NK-92 treated with Interleukin-12 subunit alpha and Interleukin-12 subunit beta, amount 100 ng/mL, for 24 hours (cell line): ENCODE measurements at regions not wholly inside any gene's neighbourhood (a gene's known extent, or its start where the extent isn't known, plus 50 kb on each side); places are given as distances from the start of the nearest gene placed in this dataset.

Source experiments
- DNase-seq: peaks from one replicate; lab custom pipeline; 2025; lab: John Stamatoyannopoulos, UW

GRCh38 chr2:126403039-126403628 lies 252.8 kb upstream of the GYPC start:
- no peak for DNase-seq

GRCh38 chr2:126406267-126406666 lies 249.7 kb upstream of the GYPC start:
- no peak for DNase-seq

GRCh38 chr2:126408671-126409070 lies 247.3 kb upstream of the GYPC start:
- DNase-seq = no peak

- no peak for DNase-seq
Measured at GRCh38 chr2:126409850-126410249, 246.1 kb upstream of the GYPC start.

- DNase-seq = no peak
Measured at GRCh38 chr2:126413079-126413478, 242.9 kb upstream of the GYPC start.

- DNase-seq = no peak
Measured at GRCh38 chr2:126419403-126419802, 236.6 kb upstream of the GYPC start.

- DNase-seq = no peak
Measured at GRCh38 chr2:126425943-126426342, 230.0 kb upstream of the GYPC start.

GRCh38 chr2:126429103-126429502 lies 226.9 kb upstream of the GYPC start:
- DNase-seq = no peak

GRCh38 chr2:126431136-126431535 lies 224.8 kb upstream of the GYPC start:
- DNase-seq = no peak

GRCh38 chr2:126436411-126436810 lies 219.5 kb upstream of the GYPC start:
- DNase-seq = no peak

GRCh38 chr2:126437016-126437415 lies 218.9 kb upstream of the GYPC start:
- DNase-seq = no peak

GRCh38 chr2:126444512-126444911 lies 211.4 kb upstream of the GYPC start:
- DNase-seq = no peak

GRCh38 chr2:126446106-126446695 lies 209.8 kb upstream of the GYPC start:
- DNase-seq = no peak

GRCh38 chr2:126448611-126449010 lies 207.3 kb upstream of the GYPC start:
- DNase-seq = no peak

GRCh38 chr2:126449677-126450076 lies 206.3 kb upstream of the GYPC start:
- DNase-seq = no peak

GRCh38 chr2:126463892-126464674 lies 191.9 kb upstream of the GYPC start:
- DNase-seq = no peak

- no peak for DNase-seq
Measured at GRCh38 chr2:126467367-126468054, 188.4 kb upstream of the GYPC start.

GRCh38 chr2:126475031-126475430 lies 180.9 kb upstream of the GYPC start:
- no peak for DNase-seq

- DNase-seq = no peak
Measured at GRCh38 chr2:126476691-126477090, 179.3 kb upstream of the GYPC start.

- no peak for DNase-seq
Measured at GRCh38 chr2:126480033-126480432, 175.9 kb upstream of the GYPC start.

GRCh38 chr2:126482582-126483464 lies 173.1 kb upstream of the GYPC start:
- no peak for DNase-seq

GRCh38 chr2:126494593-126494992 lies 161.4 kb upstream of the GYPC start:
- DNase-seq = no peak
